GM12878 (cell line): ENCODE measurements at regions not wholly inside any gene's neighbourhood (a gene's known extent, or its start where the extent isn't known, plus 50 kb on each side); places are given as distances from the start of the nearest gene placed in this dataset.

ENCODE experiments used
- ATAC-seq: fragments of 200-7000 bp; cut with Tn5 transposase; 3 replicates; pipeline ENCODE4 v1.9.1; 2020; ENCODE audit warnings: mild to moderate bottlenecking, moderate library complexity
- BruUV-seq: library from RNA; stranded (reverse); fragments of 400-500 nt; replicated peaks from 2 replicates; lab custom pipeline; 2021; lab: Mats Ljungman, UMichigan
- CTCF ChIA-PET: fragments of 300-600 bp; sonication (Branson Sonifier 250); formaldehyde crosslinking; extraction: SDS; loops from one replicate; lab custom pipeline; 2021; ENCODE audit warnings: inconsistent platforms; lab: Yijun Ruan, JAX
- POLR2A ChIA-PET: fragments of 350-600 bp; formaldehyde crosslinking; extraction: SDS; loops from one replicate; lab custom pipeline; 2021; ENCODE audit warnings: inconsistent platforms; lab: Charles Lee
- RAD21 ChIA-PET: fragments of 300-600 bp; sonication (Branson Sonifier 250); formaldehyde crosslinking; loops from one replicate; lab custom pipeline; 2023; ENCODE audit warnings: antibody characterized with exemption; ENCODE audit not compliant: unreplicated experiment; lab: Charles Lee
- SMC1A ChIA-PET: fragments of 300-600 bp; sonication (Branson Sonifier 250); formaldehyde crosslinking; loops from one replicate; lab custom pipeline; 2023; ENCODE audit not compliant: unreplicated experiment, uncharacterized antibody; lab: Charles Lee
- DNase-seq: peaks from one replicate; pipeline ENCODE4 v3.0.0-alpha.2; 2011; ENCODE audit warnings: low read depth, low spot score
- FAIRE-seq: peaks from 3 replicates; lab custom pipeline; 2011; peaks lifted over from hg19 to GRCh38; lab: Jason Lieb, UNC
- H2AFZ ChIP-seq: 2 replicates; pipeline ENCODE4 v1.6.0; 2011; ENCODE audit warnings: low read depth, low read length, control low read depth; ENCODE audit not compliant: control insufficient read depth
- H3K27ac ChIP-seq: 2 replicates; pipeline ENCODE4 v1.5.1; 2011; ENCODE audit warnings: control low read depth; ENCODE audit not compliant: control insufficient read depth, insufficient read depth
- H3K27me3 ChIP-seq, 2 experiments: replicated peaks in 1 of 2; 2 replicates each; pipeline versions ENCODE4 v1.6.0 to v1.6.1; 2011; ENCODE audit warnings: low read length in 1 of 2; ENCODE audit not compliant: control insufficient read depth in 2 of 2, insufficient read depth in 2 of 2
- H3K36me3 ChIP-seq, 2 experiments: 2 replicates each; pipeline ENCODE4 v1.5.1; 2011; ENCODE audit warnings: low read length in 1 of 2; ENCODE audit not compliant: control insufficient read depth in 2 of 2, insufficient read depth in 2 of 2
- H3K4me1 ChIP-seq: 2 replicates; pipeline ENCODE4 v1.6.1; 2011; ENCODE audit warnings: mild to moderate bottlenecking, low read length, moderate library complexity, mixed read lengths; ENCODE audit not compliant: control insufficient read depth, insufficient read depth
- H3K4me2 ChIP-seq: 2 replicates; pipeline ENCODE4 v1.6.0; 2011; ENCODE audit warnings: control low read depth; ENCODE audit not compliant: control insufficient read depth, insufficient read depth
- H3K4me3 ChIP-seq: fragments of 200-600 bp; sonication (generic); 2 replicates; pipeline ENCODE4 v1.5.1; 2016
- H3K79me2 ChIP-seq: 2 replicates; pipeline ENCODE4 v1.6.0; 2011; ENCODE audit warnings: low read length; ENCODE audit not compliant: control insufficient read depth, insufficient read depth
- H3K9ac ChIP-seq: 2 replicates; pipeline ENCODE4 v1.8.0; 2011; ENCODE audit warnings: low read length, control low read depth, mixed read lengths; ENCODE audit not compliant: control insufficient read depth, insufficient read depth
- H3K9me3 ChIP-seq: replicated peaks from 3 replicates; pipeline ENCODE4 v1.5.1; 2011; ENCODE audit warnings: mild to moderate bottlenecking, low read length; ENCODE audit not compliant: control insufficient read depth, insufficient read depth
- H4K20me1 ChIP-seq: 2 replicates; pipeline ENCODE4 v1.6.0; 2011; ENCODE audit not compliant: control insufficient read depth, insufficient read depth
- EP300 ChIP-seq, 2 experiments: fragments of 150-350 bp in 1 of 2; IDR thresholded peaks; 2 replicates each; pipeline ENCODE4 v1.6.1; 2011 to 2012; ENCODE audit warnings: low read depth in 2 of 2, low read length in 2 of 2, borderline replicate concordance in 1 of 2, improper control_type of control experiment in 1 of 2, inconsistent platforms in 1 of 2; ENCODE audit not compliant: control insufficient read depth in 1 of 2
- HDAC2 ChIP-seq: fragments of 200-600 bp; sonication (generic); IDR thresholded peaks from 2 replicates; pipeline ENCODE4 v1.6.1; 2017
- HSF1 ChIP-seq: fragments of 150-350 bp; IDR thresholded peaks from 2 replicates; pipeline ENCODE4 v1.6.1; 2014; ENCODE audit warnings: mild to moderate bottlenecking, low read depth, low read length
- KAT2A ChIP-seq: conservative IDR thresholded peaks from 2 replicates; pipeline ENCODE4 v1.6.1; 2011; ENCODE audit warnings: low read depth, low read length; ENCODE audit not compliant: control insufficient read depth
- PAX5 ChIP-seq: IDR thresholded peaks from 2 replicates; pipeline ENCODE4 v1.6.1; 2011; ENCODE audit warnings: low read depth, low read length, borderline replicate concordance
- SKIL ChIP-seq: fragments of 450-650 bp; IDR thresholded peaks from 2 replicates; pipeline ENCODE4 v1.6.1; 2017; ENCODE audit warnings: mild to moderate bottlenecking, low read depth, inconsistent platforms; ENCODE audit not compliant: poor library complexity, severe bottlenecking
- SUZ12 ChIP-seq: fragments of 200-600 bp; sonication (generic); IDR thresholded peaks from one replicate; pipeline ENCODE4 v1.6.1; 2018; ENCODE audit warnings: antibody characterized with exemption, mild to moderate bottlenecking; ENCODE audit not compliant: unreplicated experiment
- TAF1 ChIP-seq: IDR thresholded peaks from 2 replicates; pipeline ENCODE4 v1.6.1; 2011; ENCODE audit warnings: mild to moderate bottlenecking, low read depth, low read length, borderline replicate concordance
- USF2 ChIP-seq: IDR thresholded peaks from 2 replicates; pipeline ENCODE4 v1.6.1; 2011; ENCODE audit warnings: low read depth, low read length, improper control_type of control experiment, borderline replicate concordance
- ZBTB33 ChIP-seq: fragments of 450-650 bp; IDR thresholded peaks from 2 replicates; pipeline ENCODE4 v1.6.1; 2017; ENCODE audit warnings: mild to moderate bottlenecking
- ZNF384 ChIP-seq: IDR thresholded peaks from 2 replicates; pipeline ENCODE4 v1.6.1; 2012; ENCODE audit warnings: low read depth, mild to moderate bottlenecking, low read length, improper control_type of control experiment, borderline replicate concordance
- WGBS: methylation state at CpG from one replicate; pipeline ENCODE4 v1.1.6; 2016; ENCODE audit warnings: low lambda C conversion rate; ENCODE audit not compliant: insufficient replicate concordance, insufficient coverage; ENCODE audit errors: missing lambda C conversion rate; 5-methylcytosine and 5-hydroxymethylcytosine counted together
- in situ Hi-C: fragments of 300-500 bp; cut with MboI; formaldehyde crosslinking; loops from 9 replicates; pipeline ENCODE4 v1.14.3; 2018; ENCODE audit warnings: mixed read lengths
- intact Hi-C: fragments of 100-400 bp; cut with micrococcal nuclease; formaldehyde crosslinking; loops from one replicate; pipeline ENCODE4 v1.14.2; 2022; ENCODE audit not compliant: unreplicated experiment

- Histone ChIP-seq H4K20me1 (no peaks in the 10 kb centered on the region), H3K4me3 (no peak overlapping the region), H3K36me3 (no peaks in the 10 kb centered on the region), H3K27ac (no peak overlapping the region), H3K27me3 (no peaks in the 10 kb centered on the region), H2AFZ (no peak overlapping the region), H3K4me1 (no peaks in the 10 kb centered on the region), H3K79me2 (no peaks in the 10 kb centered on the region), H3K9ac (no peak overlapping the region), H3K4me2 (no peak overlapping the region), H3K9me3 (no peaks in the 10 kb centered on the region)
- SMC1A ChIA-PET, result no interaction called here
- RAD21 ChIA-PET, result no interaction called here
- ATAC-seq (no peak), DNase-seq (no peak), FAIRE-seq (no peak)
- CTCF ChIA-PET, result no interaction called here
- TF ChIP-seq HDAC2 (no peak), SKIL (no peak), PAX5 (no peak), TAF1 (no peak), USF2 (no peak), SUZ12 (no peak), ZBTB33 (no peak), ZNF384 (no peak), HSF1 (no peak), EP300 (IDR thresholded peaks at IDR 0.05; ENCODE audit: borderline replicate concordance in 1 of 2, control insufficient read depth in 1 of 2, low read depth in 2 of 2, low read length in 2 of 2) (no peak), KAT2A (no peak)
- BruUV-seq, result no TSS peak
- POLR2A ChIA-PET, result no interaction called here
- whole genome bisulfite sequencing, result 23% methylated on average over 2 of the region's 2 CpGs
- in situ Hi-C loops (no loop called here), intact Hi-C loops (no loop called here)
These were observed 354.1 kb upstream of the C1orf87 start for GRCh38 chr1:60427701-60428100.
